ENCODE measurements at regions not wholly inside any gene's neighbourhood (a gene's known extent, or its start where the extent isn't known, plus 50 kb on each side); places are given as distances from the start of the nearest gene placed in this dataset.

GRCh38 chr4:63049278-63049677, 1360.0 kb downstream of the TECRL start:
- in situ Hi-C loops (cut with MboI; ENCODE audit: low sequenced_read_pairs) (no loop called here), dilution Hi-C loops (cut with HindIII; ENCODE audit: low sequenced_read_pairs, unreplicated experiment) (no loop called here), intact Hi-C loops (cut with micrococcal nuclease) (no loop called here)

More at GRCh38 chr4:63049278-63049677, 1360.0 kb downstream of the TECRL start:
- H4K8ac ChIP-seq (ENCODE audit: low read depth in 2 of 2, low read length in 2 of 2): no peak overlapping the region
- H4K91ac ChIP-seq (ENCODE audit: insufficient read depth, low read depth, low read length): no peak overlapping the region
- ChIA-PET POLR2A (ENCODE audit: unreplicated experiment) (no interaction called here), CTCF (no interaction called here)
- H3K27ac ChIP-seq (ENCODE audit: insufficient read depth, low read length): no peak overlapping the region
- H2AFZ ChIP-seq (replicated peaks; ENCODE audit: low read length, poor library complexity): no peak overlapping the region
- DNase-seq (no peak), ATAC-seq (ENCODE audit: low read depth) (no peak)
- H3K4me2 ChIP-seq (ENCODE audit: low read depth, low read length): no peak overlapping the region
- no peak overlapping the region for H3K56ac ChIP-seq (ENCODE audit: extremely low read depth, insufficient read depth, low read length)
- H3K9me1 ChIP-seq (ENCODE audit: insufficient read depth, low read length): no peaks in the 10 kb centered on the region
- H3K79me1 ChIP-seq (ENCODE audit: low read depth in 1 of 2, low read length in 2 of 2): no peaks in the 10 kb centered on the region
- BruUV-seq (replicated peaks): no TSS peak
- H3K14ac ChIP-seq (replicated peaks; ENCODE audit: low read depth, low read length): no peak overlapping the region
- H3K18ac ChIP-seq (ENCODE audit: low read depth, low read length): no peak overlapping the region
- H2BK20ac ChIP-seq (ENCODE audit: low read depth, low read length): no peak overlapping the region
- no peak overlapping the region for H3K4ac ChIP-seq (ENCODE audit: low read depth, low read length)
- H4K5ac ChIP-seq (ENCODE audit: low read depth, low read length): no peak overlapping the region
- H3K36me3 ChIP-seq (ENCODE audit: control insufficient read depth, insufficient read depth, low read length): no peaks in the 10 kb centered on the region
- H2AK5ac ChIP-seq (ENCODE audit: low read depth, low read length): no peak overlapping the region
- no peak for TF ChIP-seq MAFK (IDR thresholded peaks at IDR 0.05; ENCODE audit: low read depth, low read length)
- no peak for TF ChIP-seq MAZ (IDR thresholded peaks at IDR 0.05; ENCODE audit: borderline replicate concordance, low read depth, low read length)
- TF ChIP-seq CTCF (conservative IDR thresholded peaks at IDR 0.05; ENCODE audit: low read depth, low read length): no peak
- TF ChIP-seq CHD1 (IDR thresholded peaks at IDR 0.05; ENCODE audit: low read depth, low read length): no peak
- no peak for TF ChIP-seq BHLHE40 (IDR thresholded peaks at IDR 0.05; ENCODE audit: low read depth, low read length)
- TF ChIP-seq ELK1 (IDR thresholded peaks at IDR 0.05; ENCODE audit: borderline replicate concordance, low read depth, low read length): no peak
- no peak for TF ChIP-seq MXI1 (IDR thresholded peaks at IDR 0.05; ENCODE audit: borderline replicate concordance, low read depth, low read length)
- TF ChIP-seq RCOR1 (IDR thresholded peaks at IDR 0.05; ENCODE audit: insufficient replicate concordance, low read length): no peak
- TF ChIP-seq RAD21 (IDR thresholded peaks at IDR 0.05; ENCODE audit: low read length): no peak
- TF ChIP-seq POLR2A (IDR thresholded peaks at IDR 0.05; ENCODE audit: low read depth, low read length): no peak
- TF ChIP-seq USF2 (IDR thresholded peaks at IDR 0.05; ENCODE audit: low read depth, low read length): no peak
- no peak for TF ChIP-seq SMC3 (IDR thresholded peaks at IDR 0.05; ENCODE audit: low read depth, low read length)
- no peak for TF ChIP-seq CEBPB (IDR thresholded peaks at IDR 0.05; ENCODE audit: low read depth, low read length)
- TF ChIP-seq NFE2L2 (IDR thresholded peaks at IDR 0.05; ENCODE audit: low read depth, low read length): no peak
- no peak for TF ChIP-seq RFX5 (IDR thresholded peaks at IDR 0.05; ENCODE audit: low read depth, low read length)
- TF ChIP-seq FOS (IDR thresholded peaks at IDR 0.05; ENCODE audit: low read depth, low read length): no peak
- H3K9me3 ChIP-seq (ENCODE audit: control insufficient read depth, insufficient read depth, low read length): peaks cover 8% of the 10 kb centered on the region; the same call in 1 of the 2 replicates
- no peaks in the 10 kb centered on the region for H3K4me1 ChIP-seq (ENCODE audit: control insufficient read depth, insufficient read depth, low read length)
- no peak overlapping the region for H2BK15ac ChIP-seq (ENCODE audit: low read depth, low read length)
- no peak overlapping the region for H2AK9ac ChIP-seq (replicated peaks; ENCODE audit: low read depth, low read length, poor library complexity)
- H2BK5ac ChIP-seq (ENCODE audit: low read depth, low read length, poor library complexity, severe bottlenecking): no peak overlapping the region
- H3K27me3 ChIP-seq (ENCODE audit: control insufficient read depth, insufficient read depth, low read length): no peaks in the 10 kb centered on the region
- no peak overlapping the region for H3K23ac ChIP-seq (ENCODE audit: low read depth, low read length)
- H3K9ac ChIP-seq (ENCODE audit: low read depth, low read length): no peak overlapping the region
- no peak overlapping the region for H3K4me3 ChIP-seq (ENCODE audit: insufficient read depth, low read depth, low read length)
- no CpG with 5 or more reads among the region's 1 CpG for WGBS, 2 experiments (ENCODE audit: extremely low coverage in 2 of 2, insufficient read length in 1 of 2)
- no peak overlapping the region for H2BK120ac ChIP-seq (ENCODE audit: low read depth, low read length)
- no peaks in the 10 kb centered on the region for H4K20me1 ChIP-seq (ENCODE audit: insufficient read depth, low read length)

Measured in IMR-90 (cell line).